ENCODE measurements at regions not wholly inside any gene's neighbourhood (a gene's known extent, or its start where the extent isn't known, plus 50 kb on each side); places are given as distances from the start of the nearest gene placed in this dataset.

- no peak overlapping the region for H3K4me3 ChIP-seq (ENCODE audit: low read depth, low read length)
- ChIA-PET CTCF (interaction anchor here (1.3 kb wide), 1 partner anchor 207 kb away, joined by 3 read pairs; no protein-coding TSS in a partner anchor), POLR2A (interaction anchor here (0.6 kb wide), 1 partner anchor 83 kb away, joined by 3 read pairs; no protein-coding TSS in a partner anchor)
- H3K9me3 ChIP-seq (ENCODE audit: control insufficient read depth, insufficient read depth, low read depth, low read length) = no peaks in the 10 kb centered on the region
- TF ChIP-seq ZNF121 (tag by site-specific recombination; IDR thresholded peaks at IDR 0.05) = no peak
- TF ChIP-seq ZNF133 (tag by site-specific recombination; IDR thresholded peaks at IDR 0.05) = no peak
- no peak for TF ChIP-seq ZNF571 (tag by site-specific recombination; IDR thresholded peaks at IDR 0.05)
- no peak for TF ChIP-seq ZBTB17 (tag by site-specific recombination; IDR thresholded peaks at IDR 0.05)
- no peak for TF ChIP-seq ZNF341 (tag by site-specific recombination; IDR thresholded peaks at IDR 0.05; ENCODE audit: low read depth)
- no peak for TF ChIP-seq ZNF768 (tag by site-specific recombination; IDR thresholded peaks at IDR 0.05)
- no peak for TF ChIP-seq KLF9 (tag by site-specific recombination; IDR thresholded peaks at IDR 0.05; ENCODE audit: low read depth)
- TF ChIP-seq ZNF791 (tag by site-specific recombination; IDR thresholded peaks at IDR 0.05) = no peak
- no peak for TF ChIP-seq ZBTB11 (tag by site-specific recombination; conservative IDR thresholded peaks at IDR 0.05; ENCODE audit: low read depth)
- no peak for TF ChIP-seq MZF1 (tag by site-specific recombination; IDR thresholded peaks at IDR 0.05; ENCODE audit: borderline replicate concordance)
- no peak for TF ChIP-seq ZSCAN18 (tag by site-specific recombination; IDR thresholded peaks at IDR 0.05)
- H3K36me3 ChIP-seq (ENCODE audit: control insufficient read depth in 2 of 2, insufficient read depth in 1 of 2, low read length in 2 of 2) = no peaks in the 10 kb centered on the region
- H3K4me1 ChIP-seq (ENCODE audit: control insufficient read depth, insufficient read depth, low read length) = peaks cover 8% of the 10 kb centered on the region
- no peak overlapping the region for H3K27ac ChIP-seq (ENCODE audit: extremely low read depth, low read depth, low read length)
Measured at GRCh38 chr10:88182601-88182930, 319.1 kb downstream of the PTEN start.

GRCh38 chr10:88184543-88185297, 321.3 kb downstream of the PTEN start:
- POLR2A ChIA-PET = no interaction called here
- CTCF ChIA-PET = no interaction called here

GRCh38 chr10:88185830-88186229, 322.4 kb downstream of the PTEN start:
- TF ChIP-seq ZNF585B (tag by site-specific recombination; IDR thresholded peaks at IDR 0.05) (no peak), ZNF132 (tag by site-specific recombination; IDR thresholded peaks at IDR 0.05; ENCODE audit: borderline replicate concordance) (no peak), ZBTB44 (tag by site-specific recombination; IDR thresholded peaks at IDR 0.05) (no peak), ZNF350 (tag by site-specific recombination; IDR thresholded peaks at IDR 0.05) (no peak), ZNF155 (tag by site-specific recombination; IDR thresholded peaks at IDR 0.05) (no peak), ZBTB1 (tag by site-specific recombination; IDR thresholded peaks at IDR 0.05) (no peak), ZNF362 (tag by site-specific recombination; IDR thresholded peaks at IDR 0.05) (no peak), ZNF140 (tag by site-specific recombination; IDR thresholded peaks at IDR 0.05) (no peak), ZNF37A (tag by site-specific recombination; IDR thresholded peaks at IDR 0.05) (no peak), OSR2 (tag by site-specific recombination; IDR thresholded peaks at IDR 0.05) (no peak)
- ChIA-PET POLR2A (no interaction called here), CTCF (interaction anchor here (0.9 kb wide), 1 partner anchor 22 kb away, joined by 3 read pairs; no protein-coding TSS in a partner anchor)
- no peaks in the 10 kb centered on the region for H3K9me3 ChIP-seq (ENCODE audit: control insufficient read depth, insufficient read depth, low read depth, low read length)
- peaks cover 8% of the 10 kb centered on the region for H3K4me1 ChIP-seq (ENCODE audit: control insufficient read depth, insufficient read depth, low read length)
- no peaks in the 10 kb centered on the region for H3K36me3 ChIP-seq (ENCODE audit: control insufficient read depth in 2 of 2, insufficient read depth in 1 of 2, low read length in 2 of 2)
- no peak overlapping the region for H3K27ac ChIP-seq (ENCODE audit: extremely low read depth, low read depth, low read length)
- H3K4me3 ChIP-seq (ENCODE audit: low read depth, low read length) = no peak overlapping the region

More at GRCh38 chr10:88184543-88185297, 321.3 kb downstream of the PTEN start:
- H3K9me3 ChIP-seq (ENCODE audit: control insufficient read depth, insufficient read depth, low read depth, low read length) = no peaks in the 10 kb centered on the region
- no peaks in the 10 kb centered on the region for H3K36me3 ChIP-seq (ENCODE audit: control insufficient read depth in 2 of 2, insufficient read depth in 1 of 2, low read length in 2 of 2)
- H3K4me3 ChIP-seq (ENCODE audit: low read depth, low read length) = no peak overlapping the region
- peaks cover 8% of the 10 kb centered on the region for H3K4me1 ChIP-seq (ENCODE audit: control insufficient read depth, insufficient read depth, low read length)
- TF ChIP-seq SCRT1 (tag by site-specific recombination; IDR thresholded peaks at IDR 0.05; ENCODE audit: borderline replicate concordance) (no peak), ZBTB20 (tag by site-specific recombination; IDR thresholded peaks at IDR 0.05) (no peak), ZNF654 (tag by site-specific recombination; IDR thresholded peaks at IDR 0.05; ENCODE audit: low read depth) (no peak), ZNF366 (tag by site-specific recombination; conservative IDR thresholded peaks at IDR 0.05) (no peak), IKZF3 (tag by site-specific recombination; IDR thresholded peaks at IDR 0.05) (no peak), KLF7 (tag by site-specific recombination; IDR thresholded peaks at IDR 0.05; ENCODE audit: borderline replicate concordance) (no peak), ZNF132 (tag by site-specific recombination; IDR thresholded peaks at IDR 0.05; ENCODE audit: borderline replicate concordance) (no peak), ZNF600 (tag by site-specific recombination; IDR thresholded peaks at IDR 0.05) (no peak), GLI2 (tag by site-specific recombination; IDR thresholded peaks at IDR 0.05; ENCODE audit: borderline replicate concordance, low read depth) (no peak)
- no peak overlapping the region for H3K27ac ChIP-seq (ENCODE audit: extremely low read depth, low read depth, low read length)
